ENCODE measurements at regions not wholly inside any gene's neighbourhood (a gene's known extent, or its start where the extent isn't known, plus 50 kb on each side); places are given as distances from the start of the nearest gene placed in this dataset.

- TF ChIP-seq RARB (CRISPR knock-in tag; IDR thresholded peaks at IDR 0.05) (no peak), ZNF565 (CRISPR knock-in tag; conservative IDR thresholded peaks at IDR 0.05; ENCODE audit: low read depth) (no peak), ZC3H10 (CRISPR knock-in tag; IDR thresholded peaks at IDR 0.05) (no peak), ESRRG (CRISPR knock-in tag; IDR thresholded peaks at IDR 0.05) (no peak), ZFP30 (CRISPR knock-in tag; IDR thresholded peaks at IDR 0.05) (no peak), TOX (CRISPR knock-in tag; IDR thresholded peaks at IDR 0.05; ENCODE audit: borderline replicate concordance) (no peak), CSDC2 (CRISPR knock-in tag; IDR thresholded peaks at IDR 0.05) (no peak), ARNTL (CRISPR knock-in tag; IDR thresholded peaks at IDR 0.05; ENCODE audit: borderline replicate concordance, low read depth) (no peak), BACH2 (CRISPR knock-in tag; IDR thresholded peaks at IDR 0.05; ENCODE audit: borderline replicate concordance) (no peak)
- TF ChIP-seq, protein P1, sequence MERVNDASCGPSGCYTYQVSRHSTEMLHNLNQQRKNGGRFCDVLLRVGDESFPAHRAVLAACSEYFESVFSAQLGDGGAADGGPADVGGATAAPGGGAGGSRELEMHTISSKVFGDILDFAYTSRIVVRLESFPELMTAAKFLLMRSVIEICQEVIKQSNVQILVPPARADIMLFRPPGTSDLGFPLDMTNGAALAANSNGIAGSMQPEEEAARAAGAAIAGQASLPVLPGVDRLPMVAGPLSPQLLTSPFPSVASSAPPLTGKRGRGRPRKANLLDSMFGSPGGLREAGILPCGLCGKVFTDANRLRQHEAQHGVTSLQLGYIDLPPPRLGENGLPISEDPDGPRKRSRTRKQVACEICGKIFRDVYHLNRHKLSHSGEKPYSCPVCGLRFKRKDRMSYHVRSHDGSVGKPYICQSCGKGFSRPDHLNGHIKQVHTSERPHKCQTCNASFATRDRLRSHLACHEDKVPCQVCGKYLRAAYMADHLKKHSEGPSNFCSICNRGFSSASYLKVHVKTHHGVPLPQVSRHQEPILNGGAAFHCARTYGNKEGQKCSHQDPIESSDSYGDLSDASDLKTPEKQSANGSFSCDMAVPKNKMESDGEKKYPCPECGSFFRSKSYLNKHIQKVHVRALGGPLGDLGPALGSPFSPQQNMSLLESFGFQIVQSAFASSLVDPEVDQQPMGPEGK (CRISPR knock-in tag; IDR thresholded peaks at IDR 0.05; ENCODE audit: borderline replicate concordance), result no peak
Observed at GRCh38 chr10:10302689-10303088, 715.0 kb upstream of the CELF2 start.
